Sigmoid colon (tissue), 4 donors: ENCODE measurements at regions not wholly inside any gene's neighbourhood (a gene's known extent, or its start where the extent isn't known, plus 50 kb on each side); places are given as distances from the start of the nearest gene placed in this dataset.

ENCODE experiments used
- CTCF ChIP-seq, 4 experiments: fragments of 450-650 bp in 3 of 4; fragments of 200-600 bp in 1 of 4; IDR thresholded peaks; one replicate each; pipeline ENCODE4 v1.5.1; 2016 to 2019; ENCODE audit warnings: antibody characterized with exemption in 4 of 4, mild to moderate bottlenecking in 3 of 4, moderate library complexity in 2 of 4
- EP300 ChIP-seq, 4 donors: sonication (generic); formaldehyde crosslinking; IDR thresholded peaks; one replicate each; pipeline ENCODE4 v1.6.1; 2017; ENCODE audit warnings: antibody characterized with exemption in 4 of 4
- POLR2A ChIP-seq, 2 donors: fragments of 450-650 bp; IDR thresholded peaks; one replicate each; pipeline ENCODE4 v1.6.1; 2016; ENCODE audit warnings: antibody characterized with exemption in 2 of 2, mild to moderate bottlenecking in 2 of 2, moderate library complexity in 2 of 2

GRCh38 chr5:92605591-92605990 is 975.4 kb downstream of the NR2F1-AS1 start:
- TF ChIP-seq CTCF (IDR thresholded peaks at IDR 0.05) (no peak), POLR2A (IDR thresholded peaks at IDR 0.05) (no peak), EP300 (IDR thresholded peaks at IDR 0.05) (no peak)
